ENCODE measurements at regions not wholly inside any gene's neighbourhood (a gene's known extent, or its start where the extent isn't known, plus 50 kb on each side); places are given as distances from the start of the nearest gene placed in this dataset.
A peak's percentile ranks its signal among the peaks of the same experiment; 100 is the strongest.

DNA sequence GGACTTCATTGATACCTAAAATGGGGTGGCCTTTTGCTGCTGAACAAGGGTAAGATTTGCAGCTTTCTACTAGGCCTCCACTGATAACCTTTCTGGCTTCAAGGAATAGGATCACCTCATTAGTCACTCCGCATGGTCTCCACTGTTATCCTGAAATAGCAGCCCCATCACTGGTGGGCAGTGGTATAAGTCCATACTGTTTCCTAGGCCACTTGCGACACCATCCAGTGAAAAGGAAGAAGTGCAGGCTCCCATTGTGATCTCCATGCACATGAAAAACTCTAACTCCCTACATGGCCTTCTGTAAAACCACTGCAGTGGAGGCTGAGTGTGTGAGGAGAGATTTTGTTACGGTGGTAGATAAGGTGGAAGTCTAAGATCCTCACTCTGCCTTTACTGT, 1455.9 kb downstream of the SI start:
- no peaks in the 10 kb centered on the region for H4K20me1 ChIP-seq (replicated peaks; ENCODE audit: control insufficient read depth, insufficient read depth, low read length)
- in situ Hi-C loops (cut with MboI) (no loop called here), intact Hi-C loops (cut with micrococcal nuclease) (loop anchor here (10.0 kb wide), 2 partner anchors 128 to 568 kb away; no protein-coding TSS in a partner anchor)
- no peak overlapping the region for H3K27ac ChIP-seq (ENCODE audit: extremely low read depth, low read depth, low read length)
- no peak overlapping the region for H3K9ac ChIP-seq (ENCODE audit: insufficient read depth in 1 of 2, low read depth in 2 of 2, low read length in 2 of 2)
- H3K36me3 ChIP-seq (ENCODE audit: control insufficient read depth, insufficient read depth, low read length), result no peaks in the 10 kb centered on the region
- ChIA-PET CTCF (ENCODE audit: low intra/inter-chr PET ratio) (no interaction called here), POLR2A (interaction anchor here (1.0 kb wide), 1 partner anchor 123 kb away, joined by 3 read pairs; no protein-coding TSS in a partner anchor)
- BruUV-seq (replicated peaks), result no TSS peak
- DNase-seq (ENCODE audit: extremely low read depth in 1 of 4, low spot score in 3 of 4) (peak in 3 of 4 experiments; percentile 5 to 41 (median 6)), ATAC-seq (peak; percentile 90), FAIRE-seq (no peak)
- H2AFZ ChIP-seq (ENCODE audit: low read depth, low read length), result no peak overlapping the region
- no peaks in the 10 kb centered on the region for H3K27me3 ChIP-seq (ENCODE audit: control insufficient read depth in 2 of 2, insufficient read depth in 2 of 2, low read length in 2 of 2)
- no peaks in the 10 kb centered on the region for H3K4me1 ChIP-seq (replicated peaks in 1 of 2; ENCODE audit: control insufficient read depth in 2 of 2, insufficient read depth in 2 of 2, low read length in 2 of 2)
- no peaks in the 10 kb centered on the region for H3K79me2 ChIP-seq (ENCODE audit: control insufficient read depth, insufficient read depth, low read length)
- no peak overlapping the region for H3K4me3 ChIP-seq
- TF ChIP-seq PTTG1 (tag; IDR thresholded peaks at IDR 0.05; ENCODE audit: low read depth), result no peak
- peak; percentile 18 to 64; a peak in 2 of 4 replicates for TF ChIP-seq RAD21 (CRISPR knock-in tag; conservative IDR thresholded peaks at IDR 0.05 in 1 of 2, IDR thresholded peaks at IDR 0.05 in 1 of 2)
- TF ChIP-seq, protein P1, sequence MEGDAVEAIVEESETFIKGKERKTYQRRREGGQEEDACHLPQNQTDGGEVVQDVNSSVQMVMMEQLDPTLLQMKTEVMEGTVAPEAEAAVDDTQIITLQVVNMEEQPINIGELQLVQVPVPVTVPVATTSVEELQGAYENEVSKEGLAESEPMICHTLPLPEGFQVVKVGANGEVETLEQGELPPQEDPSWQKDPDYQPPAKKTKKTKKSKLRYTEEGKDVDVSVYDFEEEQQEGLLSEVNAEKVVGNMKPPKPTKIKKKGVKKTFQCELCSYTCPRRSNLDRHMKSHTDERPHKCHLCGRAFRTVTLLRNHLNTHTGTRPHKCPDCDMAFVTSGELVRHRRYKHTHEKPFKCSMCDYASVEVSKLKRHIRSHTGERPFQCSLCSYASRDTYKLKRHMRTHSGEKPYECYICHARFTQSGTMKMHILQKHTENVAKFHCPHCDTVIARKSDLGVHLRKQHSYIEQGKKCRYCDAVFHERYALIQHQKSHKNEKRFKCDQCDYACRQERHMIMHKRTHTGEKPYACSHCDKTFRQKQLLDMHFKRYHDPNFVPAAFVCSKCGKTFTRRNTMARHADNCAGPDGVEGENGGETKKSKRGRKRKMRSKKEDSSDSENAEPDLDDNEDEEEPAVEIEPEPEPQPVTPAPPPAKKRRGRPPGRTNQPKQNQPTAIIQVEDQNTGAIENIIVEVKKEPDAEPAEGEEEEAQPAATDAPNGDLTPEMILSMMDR (IDR thresholded peaks at IDR 0.05 in 2 of 3, conservative IDR thresholded peaks at IDR 0.05 in 1 of 3; ENCODE audit: insufficient read depth in 2 of 3, low read depth in 1 of 3, low read length in 3 of 3), result peak; percentile 48 to 91 (median 69); a peak in 5 of 6 replicates
- 10% methylated on average over 3 of the region's 3 CpGs for WGBS (ENCODE audit: insufficient coverage, low coverage, missing lambda C conversion rate)
- H3K9me3 ChIP-seq (replicated peaks; ENCODE audit: control insufficient read depth, insufficient read depth, low read depth, low read length), result no peaks in the 10 kb centered on the region
- H3K4me2 ChIP-seq (ENCODE audit: insufficient read depth, low read length), result no peak overlapping the region
- no peaks in the 10 kb centered on the region for H3K9me1 ChIP-seq (ENCODE audit: control insufficient read depth, insufficient read depth, low read length)

DNA sequence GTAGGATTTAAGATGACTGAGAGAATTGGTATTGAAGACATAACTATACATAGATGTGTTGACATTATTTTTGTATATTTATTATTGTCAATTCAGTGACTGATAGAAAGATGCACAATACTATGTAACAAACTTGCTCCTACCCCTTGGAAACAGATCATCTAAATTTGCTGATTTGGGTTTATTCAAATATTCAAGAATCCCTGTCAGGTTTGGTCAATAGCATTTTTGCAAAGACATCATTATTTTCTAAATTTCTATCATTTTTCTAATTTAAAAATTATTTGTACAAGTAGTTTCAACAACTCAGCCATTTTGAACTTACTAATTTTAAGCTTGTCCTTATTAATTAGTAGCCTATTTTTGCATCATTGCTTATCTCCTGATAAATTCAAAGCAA, 1463.4 kb downstream of the SI start:
- FAIRE-seq (no peak), ATAC-seq (no peak), DNase-seq (ENCODE audit: extremely low read depth in 1 of 4, low spot score in 3 of 4) (no peak)
- no peaks in the 10 kb centered on the region for H3K9me1 ChIP-seq (ENCODE audit: control insufficient read depth, insufficient read depth, low read length)
- no peaks in the 10 kb centered on the region for H4K20me1 ChIP-seq (replicated peaks; ENCODE audit: control insufficient read depth, insufficient read depth, low read length)
- H3K27me3 ChIP-seq (ENCODE audit: control insufficient read depth in 2 of 2, insufficient read depth in 2 of 2, low read length in 2 of 2), result no peaks in the 10 kb centered on the region
- H2AFZ ChIP-seq (ENCODE audit: low read depth, low read length), result no peak overlapping the region
- no peak overlapping the region for H3K9ac ChIP-seq (ENCODE audit: insufficient read depth in 1 of 2, low read depth in 2 of 2, low read length in 2 of 2)
- no peaks in the 10 kb centered on the region for H3K9me3 ChIP-seq (replicated peaks; ENCODE audit: control insufficient read depth, insufficient read depth, low read depth, low read length)
- H3K4me1 ChIP-seq (replicated peaks in 1 of 2; ENCODE audit: control insufficient read depth in 2 of 2, insufficient read depth in 2 of 2, low read length in 2 of 2), result no peaks in the 10 kb centered on the region
- ChIA-PET POLR2A (no interaction called here), CTCF (ENCODE audit: low intra/inter-chr PET ratio) (no interaction called here)
- H3K36me3 ChIP-seq (ENCODE audit: control insufficient read depth, insufficient read depth, low read length), result no peaks in the 10 kb centered on the region
- no peak overlapping the region for H3K4me3 ChIP-seq
- no peak overlapping the region for H3K4me2 ChIP-seq (ENCODE audit: insufficient read depth, low read length)
- no peak overlapping the region for H3K27ac ChIP-seq (ENCODE audit: extremely low read depth, low read depth, low read length)
- BruUV-seq (replicated peaks), result no TSS peak
- intact Hi-C loops (cut with micrococcal nuclease) (no loop called here), in situ Hi-C loops (cut with MboI) (no loop called here)
- peak; percentile 46; the same call in 1 of the 2 replicates for TF ChIP-seq ZNF316 (IDR thresholded peaks at IDR 0.05)
- TF ChIP-seq ELF2 (CRISPR knock-in tag; IDR thresholded peaks at IDR 0.05), result no peak
- TF ChIP-seq, protein P2, sequence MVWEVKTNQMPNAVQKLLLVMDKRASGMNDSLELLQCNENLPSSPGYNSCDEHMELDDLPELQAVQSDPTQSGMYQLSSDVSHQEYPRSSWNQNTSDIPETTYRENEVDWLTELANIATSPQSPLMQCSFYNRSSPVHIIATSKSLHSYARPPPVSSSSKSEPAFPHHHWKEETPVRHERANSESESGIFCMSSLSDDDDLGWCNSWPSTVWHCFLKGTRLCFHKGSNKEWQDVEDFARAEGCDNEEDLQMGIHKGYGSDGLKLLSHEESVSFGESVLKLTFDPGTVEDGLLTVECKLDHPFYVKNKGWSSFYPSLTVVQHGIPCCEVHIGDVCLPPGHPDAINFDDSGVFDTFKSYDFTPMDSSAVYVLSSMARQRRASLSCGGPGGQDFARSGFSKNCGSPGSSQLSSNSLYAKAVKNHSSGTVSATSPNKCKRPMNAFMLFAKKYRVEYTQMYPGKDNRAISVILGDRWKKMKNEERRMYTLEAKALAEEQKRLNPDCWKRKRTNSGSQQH (CRISPR knock-in tag; IDR thresholded peaks at IDR 0.05), result no peak
- TF ChIP-seq HMG20A (CRISPR knock-in tag; conservative IDR thresholded peaks at IDR 0.05), result no peak
- TF ChIP-seq FUS (optimal IDR thresholded peaks at IDR 0.05; ENCODE audit: low read depth, low read length), result no peak
- H3K79me2 ChIP-seq (ENCODE audit: control insufficient read depth, insufficient read depth, low read length), result peaks cover 2% of the 10 kb centered on the region; the same call in 1 of the 3 replicates
